ENCODE measurements at regions not wholly inside any gene's neighbourhood (a gene's known extent, or its start where the extent isn't known, plus 50 kb on each side); places are given as distances from the start of the nearest gene placed in this dataset.
A peak's percentile ranks its signal among the peaks of the same experiment; 100 is the strongest.
"Not testable (repeated sequence)": the region's sequence is repeated elsewhere in the genome, so short reads cannot be mapped to it uniquely, and the experiment has no call there.

DNA sequence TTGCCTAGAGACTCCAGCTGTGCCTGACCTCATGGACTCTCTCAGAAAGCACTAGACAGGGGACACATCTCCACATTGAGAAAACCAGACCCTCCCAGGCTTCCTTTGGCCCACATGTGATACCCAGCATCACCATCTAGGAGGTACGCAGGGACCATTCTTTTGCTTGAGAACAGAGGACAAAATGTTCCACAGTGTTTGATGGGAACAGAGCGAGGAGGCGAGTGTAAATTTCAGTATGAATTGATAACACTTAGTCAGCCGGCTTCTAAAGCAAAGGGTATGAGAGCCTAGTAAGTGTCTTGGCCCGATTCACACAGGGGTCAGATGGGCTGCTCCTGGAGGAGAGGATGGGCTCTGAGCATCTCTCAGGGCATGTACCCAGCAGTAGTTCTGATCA, 1052.4 kb downstream of the BCL11B start:
- Histone ChIP-seq H3K27me3 (peaks cover 0 to 40% (median 0%) of the 10 kb centered on the region in 4 donors), H3K4me1 (no peaks in the 10 kb centered on the region), H3K4me3 (no peak overlapping the region), H3K36me3 (no peaks in the 10 kb centered on the region), H3K9me3 (no peaks in the 10 kb centered on the region), H3K27ac (replicated peaks in 1 of 4) (no peak overlapping the region)
- intact Hi-C loops (cut with DNase I), result no loop called here
- WGBS, result 95% methylated on average over 5 of the region's 5 CpGs
- DNase-seq (ENCODE audit: extremely low spot score), result no peak
- TF ChIP-seq EP300 (IDR thresholded peaks at IDR 0.05) (no peak), POLR2A (IDR thresholded peaks at IDR 0.05; ENCODE audit: low read depth) (no peak), POLR2AphosphoS5 (IDR thresholded peaks at IDR 0.05) (no peak)
- TF ChIP-seq, protein P1, sequence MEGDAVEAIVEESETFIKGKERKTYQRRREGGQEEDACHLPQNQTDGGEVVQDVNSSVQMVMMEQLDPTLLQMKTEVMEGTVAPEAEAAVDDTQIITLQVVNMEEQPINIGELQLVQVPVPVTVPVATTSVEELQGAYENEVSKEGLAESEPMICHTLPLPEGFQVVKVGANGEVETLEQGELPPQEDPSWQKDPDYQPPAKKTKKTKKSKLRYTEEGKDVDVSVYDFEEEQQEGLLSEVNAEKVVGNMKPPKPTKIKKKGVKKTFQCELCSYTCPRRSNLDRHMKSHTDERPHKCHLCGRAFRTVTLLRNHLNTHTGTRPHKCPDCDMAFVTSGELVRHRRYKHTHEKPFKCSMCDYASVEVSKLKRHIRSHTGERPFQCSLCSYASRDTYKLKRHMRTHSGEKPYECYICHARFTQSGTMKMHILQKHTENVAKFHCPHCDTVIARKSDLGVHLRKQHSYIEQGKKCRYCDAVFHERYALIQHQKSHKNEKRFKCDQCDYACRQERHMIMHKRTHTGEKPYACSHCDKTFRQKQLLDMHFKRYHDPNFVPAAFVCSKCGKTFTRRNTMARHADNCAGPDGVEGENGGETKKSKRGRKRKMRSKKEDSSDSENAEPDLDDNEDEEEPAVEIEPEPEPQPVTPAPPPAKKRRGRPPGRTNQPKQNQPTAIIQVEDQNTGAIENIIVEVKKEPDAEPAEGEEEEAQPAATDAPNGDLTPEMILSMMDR (IDR thresholded peaks at IDR 0.05), result no peak

DNA sequence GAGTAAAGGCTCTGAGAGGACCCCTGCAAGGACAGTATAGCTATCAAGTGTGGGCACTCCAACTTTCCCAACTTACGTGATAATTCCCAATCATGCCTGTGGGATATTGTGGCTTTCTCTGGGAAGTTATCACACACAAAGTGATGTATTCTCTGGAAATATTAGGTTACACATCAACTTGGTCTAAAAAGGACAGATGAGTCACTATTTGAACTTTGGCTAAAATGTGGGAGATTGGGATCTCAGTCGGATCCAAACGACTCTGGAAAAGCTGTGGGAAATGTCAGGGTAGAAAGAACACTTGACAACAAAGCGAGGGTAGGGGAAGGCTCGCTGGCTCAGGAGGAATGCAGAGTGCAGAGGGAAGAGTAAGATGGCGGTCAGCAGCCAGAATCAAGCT, 1048.9 kb downstream of the BCL11B start:
- WGBS, result 91% methylated on average over 6 of the region's 6 CpGs
- Histone ChIP-seq H3K27ac (replicated peaks in 1 of 4) (no peak overlapping the region), H3K36me3 (no peaks in the 10 kb centered on the region), H3K4me3 (no peak overlapping the region), H3K4me1 (no peaks in the 10 kb centered on the region), H3K27me3 (peaks cover 0 to 15% (median 0%) of the 10 kb centered on the region in 4 donors), H3K9me3 (no peaks in the 10 kb centered on the region)
- intact Hi-C loops (cut with DNase I), result no loop called here
- DNase-seq (ENCODE audit: extremely low spot score), result no peak
- TF ChIP-seq EP300 (IDR thresholded peaks at IDR 0.05), result no peak
- TF ChIP-seq, protein P1 (IDR thresholded peaks at IDR 0.05), result no peak
- no peak for TF ChIP-seq POLR2AphosphoS5 (IDR thresholded peaks at IDR 0.05)
- TF ChIP-seq POLR2A (IDR thresholded peaks at IDR 0.05; ENCODE audit: low read depth), result no peak

DNA sequence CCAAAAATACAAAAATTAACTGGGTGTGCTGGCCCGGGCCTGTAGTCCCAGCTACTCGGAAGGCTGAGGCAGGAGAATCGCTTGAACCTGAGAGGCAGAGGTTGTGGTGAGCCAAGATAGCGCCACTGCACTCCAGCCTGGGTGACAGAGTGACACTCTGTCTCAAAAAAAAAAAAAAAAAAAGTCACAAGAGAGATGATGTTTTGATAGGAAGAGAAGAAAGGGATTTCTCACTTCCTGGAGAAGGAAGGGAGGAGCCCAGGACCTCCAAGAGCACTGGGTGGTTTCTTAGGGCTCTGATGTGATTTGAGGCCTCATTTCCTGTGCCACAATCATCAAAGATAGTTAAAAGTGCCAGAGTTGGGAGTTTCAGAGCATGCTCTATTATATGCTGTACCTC, 1048.3 kb downstream of the BCL11B start:
- H3K4me3 ChIP-seq; H3K27ac ChIP-seq (replicated peaks in 1 of 4); DNase-seq (ENCODE audit: extremely low spot score); H3K27me3 ChIP-seq; H3K4me1 ChIP-seq; intact Hi-C loops (cut with DNase I); H3K36me3 ChIP-seq; H3K9me3 ChIP-seq: not testable (repeated sequence)
- WGBS, result 94% methylated on average over 4 of the region's 4 CpGs

DNA sequence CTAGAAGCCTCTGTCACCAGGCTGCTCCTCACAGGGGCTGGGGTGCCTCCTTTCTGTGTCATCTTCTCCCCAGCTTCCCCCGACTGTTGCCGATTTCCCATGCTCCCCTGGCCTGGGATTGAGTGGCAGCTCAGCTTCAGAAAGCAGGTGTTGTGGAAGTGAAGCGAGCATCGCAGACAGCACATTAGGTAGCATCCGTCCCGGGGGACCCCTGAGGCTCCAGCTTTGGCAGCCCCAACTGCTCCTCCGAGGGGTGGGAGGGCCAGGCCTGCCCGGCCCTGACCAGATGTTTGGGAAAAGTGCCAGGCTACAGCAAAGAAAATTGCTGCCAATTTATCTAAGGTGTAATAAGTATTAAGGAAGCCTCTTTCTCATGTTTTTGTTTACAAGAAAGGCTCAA, 1045.6 kb downstream of the BCL11B start:
- Histone ChIP-seq H3K36me3 (no peaks in the 10 kb centered on the region), H3K27me3 (peaks cover 0 to 11% (median 2%) of the 10 kb centered on the region in 4 donors), H3K27ac (replicated peaks in 1 of 4) (no peak overlapping the region), H3K4me1 (no peaks in the 10 kb centered on the region), H3K4me3 (no peak overlapping the region), H3K9me3 (no peaks in the 10 kb centered on the region)
- peak; percentile 72 for DNase-seq (ENCODE audit: extremely low spot score)
- TF ChIP-seq POLR2AphosphoS5 (IDR thresholded peaks at IDR 0.05) (no peak), EP300 (IDR thresholded peaks at IDR 0.05) (no peak), POLR2A (IDR thresholded peaks at IDR 0.05; ENCODE audit: low read depth) (no peak)
- TF ChIP-seq, protein P1 (IDR thresholded peaks at IDR 0.05), result no peak
- WGBS, result 68% methylated on average over 8 of the region's 8 CpGs
- intact Hi-C loops (cut with DNase I), result no loop called here

DNA sequence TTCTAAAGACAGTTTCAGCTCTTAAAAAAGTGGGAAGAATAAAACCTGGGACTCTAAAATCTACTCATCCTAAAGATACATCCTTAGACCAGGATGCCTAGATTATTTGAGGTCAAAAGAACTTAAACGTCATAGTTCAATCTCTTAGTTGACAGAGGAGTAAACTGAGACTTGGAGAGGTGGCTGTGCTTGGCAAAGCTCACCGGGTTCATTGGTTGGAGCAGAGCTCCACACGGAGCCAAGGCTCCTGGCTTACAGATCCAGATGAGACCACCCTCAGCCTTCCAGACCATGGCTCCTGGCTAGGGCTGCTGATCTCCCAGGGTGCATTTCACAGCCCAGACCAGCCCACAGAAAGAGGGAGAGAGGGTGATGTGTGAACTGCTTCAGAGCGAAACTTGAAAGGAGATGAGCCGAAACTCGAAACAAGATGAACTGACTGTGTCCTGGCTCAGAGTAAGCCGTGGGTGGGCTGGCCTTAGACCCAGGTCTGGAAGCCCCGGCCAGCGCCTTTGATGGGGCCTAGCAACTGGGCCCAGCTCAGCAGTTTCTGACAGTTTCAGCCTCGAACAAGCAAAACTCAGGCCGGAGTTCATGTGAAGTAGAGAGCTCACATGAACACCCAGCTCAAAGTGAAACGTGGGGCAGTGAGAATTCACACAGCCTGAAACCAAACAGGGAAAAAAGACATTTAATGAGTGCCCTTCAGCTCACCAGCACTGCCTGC, 1044.8 kb downstream of the BCL11B start:
- Histone ChIP-seq H3K9me3 (no peaks in the 10 kb centered on the region), H3K4me3 (no peak overlapping the region), H3K36me3 (no peaks in the 10 kb centered on the region), H3K4me1 (no peaks in the 10 kb centered on the region), H3K27ac (replicated peaks in 1 of 4) (no peak overlapping the region), H3K27me3 (peaks cover 0 to 11% (median 2%) of the 10 kb centered on the region in 4 donors)
- 64% methylated on average over 12 of the region's 12 CpGs for WGBS
- intact Hi-C loops (cut with DNase I), result no loop called here
- peak; percentile 91 for DNase-seq (ENCODE audit: extremely low spot score)
- no peak for TF ChIP-seq POLR2A (IDR thresholded peaks at IDR 0.05; ENCODE audit: low read depth)
- TF ChIP-seq, protein P1 (IDR thresholded peaks at IDR 0.05), result no peak
- no peak for TF ChIP-seq EP300 (IDR thresholded peaks at IDR 0.05)
- no peak for TF ChIP-seq POLR2AphosphoS5 (IDR thresholded peaks at IDR 0.05)
